ENCODE measurements at regions not wholly inside any gene's neighbourhood (a gene's known extent, or its start where the extent isn't known, plus 50 kb on each side); places are given as distances from the start of the nearest gene placed in this dataset.

- TF ChIP-seq ZNF830 (CRISPR knock-in tag; IDR thresholded peaks at IDR 0.05), result no peak
- TF ChIP-seq TSHZ1 (CRISPR knock-in tag; IDR thresholded peaks at IDR 0.05), result no peak
- no peak for TF ChIP-seq SMC3 (conservative IDR thresholded peaks at IDR 0.05; ENCODE audit: insufficient read depth, low read depth, low read length)
- no peak for TF ChIP-seq EP300 (IDR thresholded peaks at IDR 0.05; ENCODE audit: low read length)
- no peak for TF ChIP-seq HDAC8 (tag; IDR thresholded peaks at IDR 0.05)
- no peak for TF ChIP-seq HMG20B (CRISPR knock-in tag; IDR thresholded peaks at IDR 0.05)
- TF ChIP-seq ZNF263 (CRISPR knock-in tag; IDR thresholded peaks at IDR 0.05; ENCODE audit: borderline replicate concordance), result no peak
- no peak for TF ChIP-seq CHD7 (IDR thresholded peaks at IDR 0.05; ENCODE audit: low read depth, low read length)
- TF ChIP-seq CTCF (IDR thresholded peaks at IDR 0.05 in 2 of 3, conservative IDR thresholded peaks at IDR 0.05 in 1 of 3; ENCODE audit: insufficient read depth in 2 of 3, low read depth in 1 of 3, low read length in 3 of 3), result no peak
- TF ChIP-seq KDM5B (IDR thresholded peaks at IDR 0.05; ENCODE audit: insufficient replicate concordance, low read depth, low read length), result no peak
- no peak for TF ChIP-seq CTCFL (IDR thresholded peaks at IDR 0.05; ENCODE audit: borderline replicate concordance, insufficient read depth, low read depth, low read length, poor library complexity, severe bottlenecking)
- no peak for TF ChIP-seq ZBTB43 (CRISPR knock-in tag; IDR thresholded peaks at IDR 0.05)
- TF ChIP-seq SPI1 (IDR thresholded peaks at IDR 0.05; ENCODE audit: borderline replicate concordance, low read depth, low read length), result no peak
These were observed 262.7 kb upstream of the THSD7B start for GRCh38 chr2:136502660-136503059.
